Thoracic aorta (tissue), 2 donors: ENCODE measurements at regions not wholly inside any gene's neighbourhood (a gene's known extent, or its start where the extent isn't known, plus 50 kb on each side); places are given as distances from the start of the nearest gene placed in this dataset.

ENCODE experiments used
- ATAC-seq: fragments of 150-250 bp; one replicate; pipeline ENCODE4 v1.8.0; 2017; ENCODE audit warnings: low read depth; ENCODE audit not compliant: insufficient number of reproducible peaks, low FRiP score
- DNase-seq: peaks from one replicate; pipeline ENCODE4 v3.0.0-alpha.2; 2020; ENCODE audit warnings: low spot score
- H3K27ac ChIP-seq, 2 donors: fragments of 200-600 bp; sonication (generic); 1 replicate in 1 of 2; 2 replicates in 1 of 2; pipeline ENCODE4 v1.5.1; 2016; ENCODE audit warnings: mild to moderate bottlenecking in 2 of 2, moderate library complexity in 2 of 2
- H3K27me3 ChIP-seq: fragments of 200-600 bp; sonication (generic); replicated peaks from 2 replicates; pipeline ENCODE4 v1.6.0; 2016; ENCODE audit warnings: mild to moderate bottlenecking; ENCODE audit not compliant: insufficient read depth
- H3K36me3 ChIP-seq: fragments of 200-600 bp; sonication (generic); one replicate; pipeline ENCODE4 v1.5.1; 2016
- H3K4me1 ChIP-seq, 2 donors: fragments of 200-600 bp; sonication (generic); 1 replicate in 1 of 2; 2 replicates in 1 of 2; pipeline versions ENCODE4 v1.5.1 to v1.6.0; 2016; ENCODE audit warnings: low read depth in 2 of 2, mild to moderate bottlenecking in 1 of 2; ENCODE audit not compliant: control insufficient read depth in 1 of 2
- H3K4me3 ChIP-seq: fragments of 200-600 bp; sonication (generic); 2 replicates; pipeline ENCODE4 v1.5.1; 2016; ENCODE audit warnings: mild to moderate bottlenecking
- H3K9me3 ChIP-seq: fragments of 200-600 bp; sonication (generic); 2 replicates; pipeline ENCODE4 v1.5.1; 2016
- TF ChIP-seq, protein P1 (sequence below): fragments of 200-600 bp; sonication (generic); IDR thresholded peaks from one replicate; pipeline ENCODE4 v1.5.1; 2019; ENCODE audit warnings: antibody characterized with exemption

DNA sequence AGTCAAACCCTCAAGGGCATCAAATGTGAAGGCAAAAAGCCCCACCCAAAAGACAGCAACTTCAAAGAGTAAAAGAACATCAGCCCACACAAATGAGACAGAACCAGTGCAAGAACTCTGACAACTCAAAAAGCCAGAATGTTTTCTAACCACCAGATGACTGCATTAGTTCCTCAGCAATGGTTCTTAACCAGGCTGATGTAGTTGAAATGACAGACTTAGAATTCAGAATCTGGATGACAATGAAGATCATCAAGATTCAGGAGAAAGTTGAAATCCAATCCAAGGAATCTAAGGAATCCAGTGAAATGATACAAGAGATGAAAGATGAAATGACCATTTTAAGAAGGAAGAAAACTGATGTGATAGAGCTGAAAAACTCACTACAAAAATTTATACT is 339.7 kb downstream of the KIF4B start:
- Histone ChIP-seq H3K27me3 (no peaks in the 10 kb centered on the region), H3K36me3 (no peaks in the 10 kb centered on the region), H3K4me1 (no peaks in the 10 kb centered on the region), H3K9me3 (no peaks in the 10 kb centered on the region), H3K4me3 (no peak overlapping the region), H3K27ac (no peak overlapping the region)
- DNase-seq (no peak), ATAC-seq (no peak)
- TF ChIP-seq, protein P1, sequence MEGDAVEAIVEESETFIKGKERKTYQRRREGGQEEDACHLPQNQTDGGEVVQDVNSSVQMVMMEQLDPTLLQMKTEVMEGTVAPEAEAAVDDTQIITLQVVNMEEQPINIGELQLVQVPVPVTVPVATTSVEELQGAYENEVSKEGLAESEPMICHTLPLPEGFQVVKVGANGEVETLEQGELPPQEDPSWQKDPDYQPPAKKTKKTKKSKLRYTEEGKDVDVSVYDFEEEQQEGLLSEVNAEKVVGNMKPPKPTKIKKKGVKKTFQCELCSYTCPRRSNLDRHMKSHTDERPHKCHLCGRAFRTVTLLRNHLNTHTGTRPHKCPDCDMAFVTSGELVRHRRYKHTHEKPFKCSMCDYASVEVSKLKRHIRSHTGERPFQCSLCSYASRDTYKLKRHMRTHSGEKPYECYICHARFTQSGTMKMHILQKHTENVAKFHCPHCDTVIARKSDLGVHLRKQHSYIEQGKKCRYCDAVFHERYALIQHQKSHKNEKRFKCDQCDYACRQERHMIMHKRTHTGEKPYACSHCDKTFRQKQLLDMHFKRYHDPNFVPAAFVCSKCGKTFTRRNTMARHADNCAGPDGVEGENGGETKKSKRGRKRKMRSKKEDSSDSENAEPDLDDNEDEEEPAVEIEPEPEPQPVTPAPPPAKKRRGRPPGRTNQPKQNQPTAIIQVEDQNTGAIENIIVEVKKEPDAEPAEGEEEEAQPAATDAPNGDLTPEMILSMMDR, result no peak

DNA sequence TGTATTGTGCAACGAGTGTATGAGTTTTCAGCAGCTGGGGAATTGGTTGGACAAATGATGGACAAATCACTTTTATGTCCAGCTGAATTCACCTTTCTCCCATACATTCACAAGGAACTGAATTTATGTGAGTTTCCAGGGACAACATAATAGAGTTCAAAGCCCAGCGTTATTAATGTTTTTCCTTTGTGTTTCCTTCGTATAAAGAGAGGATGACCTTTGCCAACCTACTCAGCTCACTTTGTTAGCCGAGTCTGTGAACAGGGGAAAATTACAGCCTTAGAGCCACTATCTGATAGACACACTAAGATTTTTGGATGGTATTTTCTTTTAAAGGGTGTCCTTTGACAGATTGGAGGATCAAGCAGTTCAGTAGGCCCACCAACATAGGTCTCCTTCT is 352.5 kb downstream of the KIF4B start:
- Histone ChIP-seq H3K9me3 (no peaks in the 10 kb centered on the region), H3K27ac (no peak overlapping the region), H3K4me1 (no peaks in the 10 kb centered on the region), H3K27me3 (no peaks in the 10 kb centered on the region), H3K4me3 (no peak overlapping the region), H3K36me3 (no peaks in the 10 kb centered on the region)
- ATAC-seq (no peak), DNase-seq (no peak)
- TF ChIP-seq, protein P1, result no peak

DNA sequence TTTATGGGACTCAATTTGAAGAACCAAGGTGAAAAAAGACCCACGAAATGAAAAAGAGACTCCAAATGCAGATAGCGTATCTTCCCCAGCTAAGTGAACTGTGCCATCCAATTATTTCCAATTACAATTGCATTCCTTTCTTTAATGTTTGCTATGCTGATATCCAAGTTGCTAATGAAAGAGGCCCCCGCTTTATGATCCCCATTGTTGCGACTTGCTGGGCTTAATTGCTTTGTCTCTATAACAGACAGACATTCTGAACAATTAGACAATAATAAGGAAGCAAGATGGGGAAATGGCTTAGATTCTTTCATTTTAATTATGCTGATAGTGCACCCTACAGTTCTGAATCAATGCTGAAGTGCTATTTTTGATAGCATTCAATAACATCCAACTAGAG is 354.3 kb downstream of the KIF4B start:
- Histone ChIP-seq H3K4me3 (no peak overlapping the region), H3K9me3 (no peaks in the 10 kb centered on the region), H3K36me3 (no peaks in the 10 kb centered on the region), H3K4me1 (no peaks in the 10 kb centered on the region), H3K27ac (no peak overlapping the region), H3K27me3 (no peaks in the 10 kb centered on the region)
- no peak for ATAC-seq
- no peak for DNase-seq
- TF ChIP-seq, protein P1, result no peak

DNA sequence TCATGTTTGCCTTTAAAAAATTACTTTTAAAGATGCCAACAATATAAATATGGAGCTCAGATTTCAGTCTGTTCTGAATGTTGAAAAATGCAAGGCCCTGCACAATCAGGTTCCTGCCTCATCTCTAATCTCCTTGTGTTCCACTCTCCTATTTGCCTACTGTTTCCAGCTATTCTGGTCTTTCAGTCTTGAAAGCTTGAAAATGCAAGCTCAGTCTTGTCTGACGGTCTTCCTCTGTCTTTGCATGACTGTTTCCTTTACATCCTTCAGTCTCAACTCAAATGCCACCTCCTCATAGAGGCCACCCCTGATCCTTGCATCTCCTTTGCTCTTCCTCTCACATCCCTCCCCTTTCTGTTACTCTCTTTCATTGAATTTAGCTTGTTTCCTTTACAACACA is 354.9 kb downstream of the KIF4B start:
- H3K4me1 ChIP-seq, result no peaks in the 10 kb centered on the region
- DNase-seq (no peak), ATAC-seq (no peak)
- TF ChIP-seq, protein P1, result no peak
- H3K36me3 ChIP-seq, result no peaks in the 10 kb centered on the region
- no peaks in the 10 kb centered on the region for H3K9me3 ChIP-seq
- H3K4me3 ChIP-seq, result no peak overlapping the region
- no peak overlapping the region for H3K27ac ChIP-seq
- no peaks in the 10 kb centered on the region for H3K27me3 ChIP-seq

DNA sequence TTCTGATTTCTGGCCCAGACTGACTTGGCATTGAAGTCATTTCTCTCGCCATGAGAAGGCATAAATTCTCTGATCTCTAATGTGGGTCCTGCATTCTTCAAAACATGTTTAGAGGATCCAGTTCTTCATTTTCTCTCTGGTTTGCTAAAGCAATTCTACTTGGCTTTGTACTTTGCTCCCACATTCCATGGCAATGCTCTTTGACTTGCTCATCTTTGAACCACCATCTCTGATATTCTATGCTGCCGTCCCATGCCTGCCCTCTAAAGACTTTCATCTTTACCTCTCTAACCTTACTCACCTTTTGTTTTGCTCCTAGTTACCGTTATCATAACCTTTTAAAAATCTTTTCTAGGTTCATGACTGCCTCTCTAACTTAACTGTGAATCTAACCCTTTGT is 366.9 kb downstream of the KIF4B start:
- TF ChIP-seq, protein P1, result no peak
- ATAC-seq (no peak), DNase-seq (no peak)
- no peaks in the 10 kb centered on the region for H3K27me3 ChIP-seq
- no peak overlapping the region for H3K27ac ChIP-seq
- no peaks in the 10 kb centered on the region for H3K36me3 ChIP-seq
- H3K9me3 ChIP-seq, result no peaks in the 10 kb centered on the region
- H3K4me3 ChIP-seq, result no peak overlapping the region
- H3K4me1 ChIP-seq, result no peaks in the 10 kb centered on the region
